ENCODE measurements at regions not wholly inside any gene's neighbourhood (a gene's known extent, or its start where the extent isn't known, plus 50 kb on each side); places are given as distances from the start of the nearest gene placed in this dataset.
"Not testable (repeated sequence)": the region's sequence is repeated elsewhere in the genome, so short reads cannot be mapped to it uniquely, and the experiment has no call there.

DNA sequence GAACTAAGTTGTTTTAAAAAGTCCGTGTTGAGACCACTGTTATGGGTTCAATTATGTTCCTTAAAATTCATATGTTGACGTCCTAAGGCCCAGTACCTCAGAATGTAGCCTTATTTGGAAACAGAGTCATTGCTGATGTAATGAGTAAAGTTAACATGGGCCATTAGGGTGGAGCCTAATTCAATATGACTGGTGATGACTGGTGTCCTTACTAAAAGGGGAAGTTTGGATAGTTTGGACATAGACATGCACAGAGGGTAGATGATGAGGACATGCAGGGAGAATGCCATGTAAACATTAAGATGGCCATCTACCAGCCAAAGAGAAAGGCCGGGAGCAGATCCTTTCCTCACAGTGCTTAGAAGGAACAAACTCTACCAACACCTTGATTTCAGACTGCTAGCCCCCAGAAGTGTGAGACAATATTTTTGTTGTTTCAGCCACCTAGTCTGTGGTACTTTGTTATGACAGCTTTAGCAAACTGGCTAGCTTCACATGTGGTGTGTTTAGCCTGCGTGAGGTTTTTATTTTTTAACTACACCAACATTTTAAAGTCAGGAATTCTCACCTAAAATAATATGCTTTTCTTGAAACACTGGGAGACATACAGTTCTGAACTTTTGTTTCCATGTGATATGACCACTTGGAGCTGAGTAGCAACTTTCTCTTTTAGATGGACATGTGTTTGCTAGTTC, 135.3 kb downstream of the YIPF5 start:
- TF ChIP-seq, protein P1, sequence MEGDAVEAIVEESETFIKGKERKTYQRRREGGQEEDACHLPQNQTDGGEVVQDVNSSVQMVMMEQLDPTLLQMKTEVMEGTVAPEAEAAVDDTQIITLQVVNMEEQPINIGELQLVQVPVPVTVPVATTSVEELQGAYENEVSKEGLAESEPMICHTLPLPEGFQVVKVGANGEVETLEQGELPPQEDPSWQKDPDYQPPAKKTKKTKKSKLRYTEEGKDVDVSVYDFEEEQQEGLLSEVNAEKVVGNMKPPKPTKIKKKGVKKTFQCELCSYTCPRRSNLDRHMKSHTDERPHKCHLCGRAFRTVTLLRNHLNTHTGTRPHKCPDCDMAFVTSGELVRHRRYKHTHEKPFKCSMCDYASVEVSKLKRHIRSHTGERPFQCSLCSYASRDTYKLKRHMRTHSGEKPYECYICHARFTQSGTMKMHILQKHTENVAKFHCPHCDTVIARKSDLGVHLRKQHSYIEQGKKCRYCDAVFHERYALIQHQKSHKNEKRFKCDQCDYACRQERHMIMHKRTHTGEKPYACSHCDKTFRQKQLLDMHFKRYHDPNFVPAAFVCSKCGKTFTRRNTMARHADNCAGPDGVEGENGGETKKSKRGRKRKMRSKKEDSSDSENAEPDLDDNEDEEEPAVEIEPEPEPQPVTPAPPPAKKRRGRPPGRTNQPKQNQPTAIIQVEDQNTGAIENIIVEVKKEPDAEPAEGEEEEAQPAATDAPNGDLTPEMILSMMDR (IDR thresholded peaks at IDR 0.05; ENCODE audit: low read depth, low read length, missing control alignments), result no peak
- DNase-seq (ENCODE audit: extremely low read depth, low read depth), result no peak
- H3K4me3 ChIP-seq (replicated peaks; ENCODE audit: low read depth, low read length), result no peak overlapping the region

DNA sequence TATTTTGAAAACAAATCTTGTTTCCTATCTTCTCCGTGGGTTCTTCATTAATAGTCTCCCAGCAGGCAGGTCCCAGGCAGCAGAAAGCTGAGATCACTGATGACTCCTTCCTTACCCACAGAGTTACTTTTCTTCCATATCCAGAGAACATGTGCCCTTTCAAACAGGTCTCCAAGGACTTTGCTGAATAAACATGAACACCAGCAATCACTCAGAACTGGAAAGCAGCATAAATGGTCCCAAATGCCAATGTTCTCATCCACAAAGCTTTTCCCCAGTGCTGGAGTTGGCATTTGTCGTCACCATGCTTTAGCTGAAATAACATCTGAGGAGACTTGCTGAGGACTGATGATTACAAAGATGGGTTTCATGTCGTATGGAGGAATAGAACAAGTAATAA, 134.0 kb downstream of the YIPF5 start:
- no peak for DNase-seq (ENCODE audit: extremely low read depth, low read depth)
- no peak overlapping the region for H3K4me3 ChIP-seq (replicated peaks; ENCODE audit: low read depth, low read length)
- TF ChIP-seq, protein P1 (IDR thresholded peaks at IDR 0.05; ENCODE audit: low read depth, low read length, missing control alignments), result no peak

DNA sequence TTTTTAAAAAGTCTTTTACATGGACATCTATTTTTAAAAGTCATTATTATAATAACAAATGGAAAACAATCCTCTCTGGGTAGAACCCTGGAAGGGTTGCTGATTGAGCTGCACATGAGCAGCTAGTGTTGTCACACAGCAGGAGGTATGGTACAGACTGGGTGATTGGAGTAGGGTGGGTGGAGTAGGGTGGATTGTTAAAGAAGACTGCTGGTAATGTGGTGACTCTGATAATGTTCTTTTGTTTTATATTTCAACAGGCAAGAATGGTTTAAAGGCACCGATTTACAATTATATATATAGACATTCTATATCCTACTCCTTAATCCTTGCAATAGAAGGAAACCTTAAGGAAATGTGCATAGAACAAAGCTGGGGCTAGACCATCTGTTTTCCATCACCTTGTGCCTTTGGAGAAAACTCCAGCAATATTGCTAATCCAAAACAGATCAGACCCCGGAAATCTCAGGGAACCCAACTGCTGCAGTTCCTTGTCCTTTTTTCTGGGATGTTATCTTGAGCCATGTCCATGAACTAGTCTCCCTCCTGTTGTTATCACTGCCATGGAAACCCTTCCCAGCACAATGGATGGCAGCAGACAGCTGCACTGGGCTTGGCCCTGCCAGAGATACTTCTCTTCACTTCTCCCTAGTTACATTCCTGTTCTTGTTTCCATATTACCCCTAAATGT, 129.7 kb downstream of the YIPF5 start:
- TF ChIP-seq, protein P1 (IDR thresholded peaks at IDR 0.05; ENCODE audit: low read depth, low read length, missing control alignments), result no peak
- H3K4me3 ChIP-seq (replicated peaks; ENCODE audit: low read depth, low read length), result no peak overlapping the region

DNA sequence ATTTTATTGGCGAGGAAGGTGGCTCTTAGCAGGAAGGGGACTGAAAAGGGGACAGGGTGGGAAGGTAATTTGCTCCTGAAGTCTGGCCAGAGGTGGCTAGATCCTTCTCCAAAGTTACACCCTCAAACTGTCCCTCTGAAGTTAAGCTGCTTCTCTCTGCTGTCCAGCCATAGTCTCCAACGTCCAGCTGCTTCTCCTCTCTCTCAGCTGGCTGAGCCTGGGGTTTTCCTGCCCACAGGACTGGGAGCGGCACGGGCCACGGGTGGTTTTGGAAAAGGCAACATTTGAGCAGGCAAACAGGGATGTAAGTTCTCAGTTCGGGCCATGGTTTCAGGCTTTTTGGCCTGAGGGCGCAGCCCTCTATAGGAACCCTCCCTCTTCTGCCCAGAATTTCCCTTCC, 128.3 kb downstream of the YIPF5 start:
- DNase-seq (ENCODE audit: extremely low read depth, low read depth), result no peak
- TF ChIP-seq, protein P1 (IDR thresholded peaks at IDR 0.05; ENCODE audit: low read depth, low read length, missing control alignments), result no peak
- no peak overlapping the region for H3K4me3 ChIP-seq (replicated peaks; ENCODE audit: low read depth, low read length)

More for the DNA sequence above, 129.7 kb downstream of the YIPF5 start:
- peak; percentile 49 for DNase-seq (ENCODE audit: extremely low read depth, low read depth)

DNA sequence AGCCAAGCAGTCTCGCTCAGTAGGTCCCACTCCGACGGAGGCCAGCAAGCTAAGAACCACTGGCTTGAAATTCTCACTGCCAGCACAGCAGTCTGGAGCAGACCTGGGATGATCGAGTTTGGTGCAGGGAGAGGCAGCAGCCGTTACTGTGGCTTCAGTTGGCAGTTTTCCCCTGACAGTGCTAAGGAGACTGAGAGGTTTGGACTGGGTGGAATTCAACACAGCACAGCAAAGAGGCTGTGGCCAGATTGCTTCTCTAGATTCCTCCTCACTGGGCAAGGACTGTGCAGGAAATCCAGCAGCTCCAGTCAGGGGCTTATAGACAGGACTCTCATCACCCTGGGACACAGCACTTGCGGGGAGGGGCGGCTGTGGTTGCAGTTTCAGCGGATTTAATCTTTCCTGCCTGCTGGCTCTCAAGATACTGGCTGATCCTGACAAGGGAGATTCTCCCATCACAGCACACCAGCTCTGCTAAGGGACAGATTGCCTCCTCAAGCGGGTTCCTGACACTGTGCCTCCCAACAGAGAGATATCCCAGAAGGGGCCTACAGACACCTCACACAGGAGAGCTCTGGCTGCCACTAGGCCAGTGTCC, 122.1 kb downstream of the YIPF5 start:
- TF ChIP-seq, protein P1 (IDR thresholded peaks at IDR 0.05; ENCODE audit: low read depth, low read length, missing control alignments), result no peak
- no peak overlapping the region for H3K4me3 ChIP-seq (replicated peaks; ENCODE audit: low read depth, low read length)
- DNase-seq (ENCODE audit: extremely low read depth, low read depth), result no peak

DNA sequence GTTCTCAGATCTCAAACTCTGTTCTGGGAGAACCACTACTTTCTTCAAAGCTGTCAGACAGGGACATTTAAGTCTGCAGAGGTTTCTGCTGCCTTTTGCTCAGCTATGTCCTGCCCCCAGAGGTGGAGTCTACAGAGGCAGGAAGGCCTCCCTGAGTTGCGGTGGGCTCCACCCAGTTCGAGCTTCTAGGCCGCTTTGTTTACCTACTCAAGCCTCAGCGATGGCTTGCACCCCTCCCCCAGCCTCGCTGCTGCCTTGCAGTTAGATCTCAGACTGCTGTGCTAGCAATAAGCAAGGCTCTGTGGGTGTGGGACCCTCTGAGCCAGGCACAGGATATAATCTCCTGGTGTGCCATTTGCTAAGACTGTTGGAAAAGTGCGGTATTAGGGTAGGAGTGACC, 115.1 kb downstream of the YIPF5 start:
- DNase-seq (ENCODE audit: extremely low read depth, low read depth); H3K4me3 ChIP-seq (replicated peaks; ENCODE audit: low read depth, low read length): not testable (repeated sequence)

DNA sequence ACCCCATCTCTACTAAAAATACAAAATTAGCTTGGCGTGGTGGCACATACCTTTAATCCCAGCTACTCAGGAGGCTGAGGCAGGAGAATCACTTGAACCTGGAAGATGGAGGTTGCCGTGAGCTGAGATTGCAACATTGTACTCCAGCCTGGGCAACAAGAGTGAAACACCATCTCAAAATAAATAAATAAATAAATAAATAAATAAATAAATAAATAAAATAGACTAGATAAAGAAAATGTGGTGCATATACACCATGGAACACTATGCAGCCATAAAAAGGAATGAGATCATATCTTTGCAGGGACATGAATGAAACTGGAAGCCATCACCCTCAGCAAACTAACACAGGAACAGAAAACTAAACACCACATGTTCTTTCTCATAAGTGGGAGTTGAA, 110.4 kb downstream of the YIPF5 start:
- not testable (repeated sequence) for H3K4me3 ChIP-seq (replicated peaks; ENCODE audit: low read depth, low read length); DNase-seq (ENCODE audit: extremely low read depth, low read depth)
